Prostate gland (tissue), 2 donors: ENCODE measurements at regions not wholly inside any gene's neighbourhood (a gene's known extent, or its start where the extent isn't known, plus 50 kb on each side); places are given as distances from the start of the nearest gene placed in this dataset.

Source experiments
- POLR2A ChIP-seq: fragments of 450-650 bp; IDR thresholded peaks from one replicate; pipeline ENCODE4 v1.6.1; 2016; ENCODE audit warnings: antibody characterized with exemption, mild to moderate bottlenecking
- TF ChIP-seq, protein P1 (sequence below), 4 experiments: fragments of 200-600 bp in 2 of 4; fragments of 450-650 bp in 2 of 4; sonication (generic) in 2 of 4; IDR thresholded peaks; 1 replicate in 3 of 4; 2 replicates in 1 of 4; pipeline ENCODE4 v1.5.1; 2016 to 2019; ENCODE audit warnings: antibody characterized with exemption in 4 of 4, mild to moderate bottlenecking in 2 of 4, moderate library complexity in 2 of 4

GRCh38 chr7:95718577-95719410 lies 53.6 kb upstream of the DYNC1I1 start:
- TF ChIP-seq, protein P1, sequence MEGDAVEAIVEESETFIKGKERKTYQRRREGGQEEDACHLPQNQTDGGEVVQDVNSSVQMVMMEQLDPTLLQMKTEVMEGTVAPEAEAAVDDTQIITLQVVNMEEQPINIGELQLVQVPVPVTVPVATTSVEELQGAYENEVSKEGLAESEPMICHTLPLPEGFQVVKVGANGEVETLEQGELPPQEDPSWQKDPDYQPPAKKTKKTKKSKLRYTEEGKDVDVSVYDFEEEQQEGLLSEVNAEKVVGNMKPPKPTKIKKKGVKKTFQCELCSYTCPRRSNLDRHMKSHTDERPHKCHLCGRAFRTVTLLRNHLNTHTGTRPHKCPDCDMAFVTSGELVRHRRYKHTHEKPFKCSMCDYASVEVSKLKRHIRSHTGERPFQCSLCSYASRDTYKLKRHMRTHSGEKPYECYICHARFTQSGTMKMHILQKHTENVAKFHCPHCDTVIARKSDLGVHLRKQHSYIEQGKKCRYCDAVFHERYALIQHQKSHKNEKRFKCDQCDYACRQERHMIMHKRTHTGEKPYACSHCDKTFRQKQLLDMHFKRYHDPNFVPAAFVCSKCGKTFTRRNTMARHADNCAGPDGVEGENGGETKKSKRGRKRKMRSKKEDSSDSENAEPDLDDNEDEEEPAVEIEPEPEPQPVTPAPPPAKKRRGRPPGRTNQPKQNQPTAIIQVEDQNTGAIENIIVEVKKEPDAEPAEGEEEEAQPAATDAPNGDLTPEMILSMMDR (IDR thresholded peaks at IDR 0.05) = peak in 2 of 4 experiments; percentile 22 to 38
- no peak for TF ChIP-seq POLR2A
